Heart right ventricle (tissue), 16 donors: ENCODE measurements at regions not wholly inside any gene's neighbourhood (a gene's known extent, or its start where the extent isn't known, plus 50 kb on each side); places are given as distances from the start of the nearest gene placed in this dataset.

Experiments used
- ATAC-seq, 8 donors: fragments of 200-7000 bp; cut with Tn5 transposase; one replicate each; pipeline ENCODE4 v1.9.1; 2020; ENCODE audit warnings: mild to moderate bottlenecking in 8 of 8, moderate library complexity in 8 of 8, moderate number of reproducible peaks in 1 of 8
- DNase-seq, 2 donors: peaks; one replicate each; pipeline ENCODE4 v3.0.0-alpha.2; 2020
- H3K27ac ChIP-seq, 10 donors: fragments of 200-600 bp; sonication (generic) in 2 of 10; one replicate each; pipeline versions ENCODE4 v1.5.0 to v1.8.0; 2020 to 2022; ENCODE audit warnings: mild to moderate bottlenecking in 3 of 10
- H3K27me3 ChIP-seq, 7 donors: fragments of 200-600 bp; one replicate each; pipeline ENCODE4 v1.8.0; 2021 to 2022; ENCODE audit warnings: mild to moderate bottlenecking in 2 of 7
- H3K36me3 ChIP-seq, 9 donors: fragments of 200-600 bp; sonication (generic) in 1 of 9; one replicate each; pipeline versions ENCODE4 v1.5.0 to v1.8.0; 2020 to 2022; ENCODE audit warnings: mild to moderate bottlenecking in 2 of 9
- H3K4me1 ChIP-seq, 9 donors: fragments of 200-600 bp; sonication (generic) in 1 of 9; one replicate each; pipeline versions ENCODE4 v1.5.0 to v1.8.0; 2020 to 2022; ENCODE audit warnings: mild to moderate bottlenecking in 4 of 9
- H3K4me3 ChIP-seq, 10 donors: fragments of 200-600 bp; sonication (generic) in 2 of 10; one replicate each; pipeline versions ENCODE4 v1.5.0 to v1.8.0; 2020 to 2022; ENCODE audit warnings: mild to moderate bottlenecking in 7 of 10, moderate library complexity in 2 of 10
- H3K9me3 ChIP-seq, 11 donors: fragments of 200-600 bp in 10 of 11; sonication (generic) in 2 of 11; one replicate each; pipeline versions ENCODE4 v1.5.0 to v1.8.0; 2013 to 2022; ENCODE audit warnings: mild to moderate bottlenecking in 2 of 11, control low read depth in 1 of 11, moderate library complexity in 1 of 11
- WGBS, 2 donors: extraction: QIAGEN DNeasy Blood & Tissue Kit; methylation state at CpG; one replicate each; pipeline ENCODE4 v1.1.7; 2013; ENCODE audit warnings: inconsistent platforms in 1 of 2; 5-methylcytosine and 5-hydroxymethylcytosine counted together
- intact Hi-C, 10 donors: fragments of 100-400 bp; cut with DNase I; formaldehyde crosslinking; loops; one replicate each; pipeline versions ENCODE4 v1.11.1 to v1.14.2; 2022
- TF ChIP-seq, protein P1 (sequence below), 9 donors: fragments of 200-600 bp; sonication (generic) in 2 of 9; IDR thresholded peaks; one replicate each; pipeline versions ENCODE4 v1.5.0 to v1.8.0; 2021 to 2022; ENCODE audit warnings: antibody characterized with exemption in 9 of 9, mild to moderate bottlenecking in 5 of 9, moderate library complexity in 1 of 9
- donor health status: Arrhythmogenic right ventricular cardiomyopathy.
- donor health status: ischemic (EF 13 %, LVEDD 7.1; RV severe dilation, severe dysfunction).
- donor health status: healthy with polysubstance abuse.
- donor health status: DM: no; HTN: yes; CAD: no.
- donor health status: DM: no; HTN: no; CAD: no.
- donor health status: ischemic (EF 25% LVEDD 6.9; RV normal size, moderate dysfunction).
- donor health status: ischemic (EF 25% LVEDD 5.7; RV mildly dilated, moderate dysfunction).
- donor health status: healthy.
- donor health status: DM: yes; HTN: yes; CAD: no.
- donor health status: Ischemic cardiomyopathy.
- donor health status: ischemic (EF 35%, LVEDD 5.7; RV mildly dilated, moderate dysfunction).
- donor health status: nonischemic (EF 11% LVEDD 7.7; RV severe dilation, severe dysfunction).
- donor health status: DM: yes; HTN: yes; CAD: no.
- donor health status: PGD.
- donor health status: ischemic (EF 29% LVEDD 5.4; RV normal size, mild dysfunction).
- donor health status: nonischemic (EF 23%, LVEDD 6.1; RV moderate dilation, normal function).

- WGBS, 2 donors, result 74 to 82% methylated on average over 4 of the region's 4 CpGs
- intact Hi-C loops, result no loop called here
- Histone ChIP-seq H3K36me3 (no peaks in the 10 kb centered on the region), H3K9me3 (peaks cover 0 to 7% (median 0%) of the 10 kb centered on the region in 11 donors), H3K4me3 (no peak overlapping the region), H3K27ac (no peak overlapping the region), H3K4me1 (peaks cover 0 to 16% (median 0%) of the 10 kb centered on the region in 9 donors), H3K27me3 (peaks cover 5 to 73% (median 46%) of the 10 kb centered on the region in 7 donors)
- DNase-seq (no peak), ATAC-seq (peak in 2 of 8 donors; percentile 39 to 47)
- TF ChIP-seq, protein P1, sequence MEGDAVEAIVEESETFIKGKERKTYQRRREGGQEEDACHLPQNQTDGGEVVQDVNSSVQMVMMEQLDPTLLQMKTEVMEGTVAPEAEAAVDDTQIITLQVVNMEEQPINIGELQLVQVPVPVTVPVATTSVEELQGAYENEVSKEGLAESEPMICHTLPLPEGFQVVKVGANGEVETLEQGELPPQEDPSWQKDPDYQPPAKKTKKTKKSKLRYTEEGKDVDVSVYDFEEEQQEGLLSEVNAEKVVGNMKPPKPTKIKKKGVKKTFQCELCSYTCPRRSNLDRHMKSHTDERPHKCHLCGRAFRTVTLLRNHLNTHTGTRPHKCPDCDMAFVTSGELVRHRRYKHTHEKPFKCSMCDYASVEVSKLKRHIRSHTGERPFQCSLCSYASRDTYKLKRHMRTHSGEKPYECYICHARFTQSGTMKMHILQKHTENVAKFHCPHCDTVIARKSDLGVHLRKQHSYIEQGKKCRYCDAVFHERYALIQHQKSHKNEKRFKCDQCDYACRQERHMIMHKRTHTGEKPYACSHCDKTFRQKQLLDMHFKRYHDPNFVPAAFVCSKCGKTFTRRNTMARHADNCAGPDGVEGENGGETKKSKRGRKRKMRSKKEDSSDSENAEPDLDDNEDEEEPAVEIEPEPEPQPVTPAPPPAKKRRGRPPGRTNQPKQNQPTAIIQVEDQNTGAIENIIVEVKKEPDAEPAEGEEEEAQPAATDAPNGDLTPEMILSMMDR (IDR thresholded peaks at IDR 0.05), result no peak
These were observed 57.6 kb upstream of the SLC22A11 start for GRCh38 chr11:64498136-64498535.

DNA sequence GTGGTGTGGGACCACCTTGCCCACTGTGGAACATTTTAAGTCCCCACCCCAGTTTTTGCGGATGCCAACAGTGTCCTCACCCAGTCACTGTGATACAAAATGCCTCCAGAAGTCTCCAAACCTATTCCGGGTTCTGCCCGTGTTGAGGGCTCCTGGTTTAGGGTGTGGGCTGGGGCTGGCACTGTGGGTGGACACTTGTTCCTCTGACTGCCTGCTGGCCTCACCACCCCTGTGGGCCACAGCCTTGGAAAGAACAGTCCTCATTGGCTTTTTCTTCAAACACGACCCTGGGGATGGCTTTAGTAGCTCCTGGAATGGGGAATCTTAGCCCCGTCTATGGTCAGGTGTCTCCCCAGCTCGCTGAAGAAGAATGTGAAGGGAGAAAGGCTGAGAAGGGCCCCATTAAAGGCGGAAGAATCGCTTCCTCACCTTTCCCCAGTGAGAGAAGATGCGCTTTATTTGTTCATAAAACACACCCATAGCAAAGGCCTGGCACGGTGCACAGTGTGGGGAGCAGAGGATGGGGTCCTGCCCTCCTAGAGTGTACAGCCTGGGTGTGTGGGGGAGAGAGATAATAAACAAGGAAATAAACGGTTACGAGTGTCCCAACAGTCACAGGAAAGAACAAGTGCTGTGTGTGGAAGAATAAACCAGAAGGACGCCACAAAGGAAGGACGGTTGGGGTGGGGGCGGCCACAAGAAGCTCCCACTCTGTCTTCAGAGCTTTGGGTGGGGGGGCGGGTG lies 56.3 kb upstream of the SLC22A11 start:
- WGBS, 2 donors, result 74 to 75% methylated on average over 16 of the region's 16 CpGs
- peaks cover 0 to 12% (median 0%) of the 10 kb centered on the region in 9 donors for H3K4me1 ChIP-seq
- no peaks in the 10 kb centered on the region for H3K36me3 ChIP-seq
- H3K27me3 ChIP-seq, result peaks cover 5 to 61% (median 43%) of the 10 kb centered on the region in 7 donors
- ATAC-seq, result no peak
- intact Hi-C loops, result no loop called here
- no peak for DNase-seq
- H3K9me3 ChIP-seq, result peaks cover 0 to 4% (median 0%) of the 10 kb centered on the region in 11 donors
- TF ChIP-seq, protein P1 (IDR thresholded peaks at IDR 0.05), result no peak
- no peak overlapping the region for H3K4me3 ChIP-seq
- H3K27ac ChIP-seq, result no peak overlapping the region

- Histone ChIP-seq H3K9me3 (peaks cover 0 to 12% (median 2%) of the 10 kb centered on the region in 11 donors), H3K4me1 (peaks cover 0 to 12% (median 0%) of the 10 kb centered on the region in 9 donors), H3K36me3 (no peaks in the 10 kb centered on the region), H3K4me3 (no peak overlapping the region), H3K27ac (no peak overlapping the region), H3K27me3 (peaks cover 5 to 55% (median 36%) of the 10 kb centered on the region in 7 donors)
- intact Hi-C loops, result no loop called here
- DNase-seq (no peak), ATAC-seq (no peak)
- TF ChIP-seq, protein P1 (IDR thresholded peaks at IDR 0.05), result no peak
- WGBS, 2 donors, result 69% methylated on average over 28 of the region's 28 CpGs
These were observed 55.3 kb upstream of the SLC22A11 start for GRCh38 chr11:64500176-64501013.
